ENCODE measurements at regions not wholly inside any gene's neighbourhood (a gene's known extent, or its start where the extent isn't known, plus 50 kb on each side); places are given as distances from the start of the nearest gene placed in this dataset.

DNA sequence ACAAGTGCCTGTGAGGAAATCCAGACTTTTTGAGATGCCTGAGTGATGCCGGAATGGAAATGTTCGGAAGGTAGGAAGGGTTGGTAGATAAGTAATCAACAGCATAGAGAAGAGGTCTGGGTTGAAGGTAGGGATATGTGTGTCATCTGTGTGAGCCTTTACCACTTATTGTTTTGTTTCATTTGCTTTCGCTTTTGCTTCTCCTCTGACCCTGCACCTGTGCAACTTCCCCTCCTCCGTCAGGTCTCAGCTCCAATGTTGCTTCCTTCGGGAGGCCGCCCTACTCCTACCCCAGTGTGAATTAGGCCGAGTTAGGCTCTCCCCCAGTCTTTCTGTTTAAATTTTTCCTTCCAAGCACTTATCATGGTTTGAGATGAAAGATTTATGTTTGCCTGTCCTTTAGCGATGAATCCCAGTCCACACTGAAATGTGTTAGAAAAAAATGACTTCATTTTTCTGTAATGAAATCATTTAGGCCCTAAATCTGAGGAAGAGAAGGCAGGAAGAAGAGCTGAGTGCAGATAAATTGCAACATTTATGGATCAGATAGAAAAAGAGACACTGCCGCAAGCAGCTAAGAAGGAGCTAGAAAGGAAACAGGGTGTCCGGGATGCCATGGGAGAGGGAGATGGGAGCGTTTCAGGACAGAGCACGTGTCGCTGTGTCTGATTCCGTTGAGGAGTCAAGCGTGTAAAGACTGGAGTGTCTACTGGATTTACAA is 139.6 kb upstream of the PELI1 start:
- peak; percentile 52 for DNase-seq (ENCODE audit: low spot score)

DNA sequence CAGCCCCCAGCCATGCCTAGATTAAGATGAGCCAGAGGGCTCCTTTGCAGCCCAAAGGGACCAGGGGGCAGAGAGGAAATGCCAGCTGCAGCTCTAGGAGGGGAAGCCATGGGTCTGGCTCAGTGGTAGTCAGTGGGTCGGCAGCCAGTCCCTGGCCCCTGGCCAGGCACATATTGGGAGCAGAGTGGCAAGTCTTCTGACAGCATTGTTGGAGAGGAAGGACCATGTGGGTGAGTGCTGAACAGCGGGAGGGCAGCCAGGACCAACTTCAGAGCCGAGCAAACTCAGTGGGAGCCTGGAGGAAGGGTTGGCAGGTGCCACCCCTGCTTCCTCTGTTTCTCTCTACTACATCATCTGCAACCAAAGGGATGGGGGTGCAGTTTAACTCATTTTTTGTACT is 140.5 kb upstream of the PELI1 start:
- DNase-seq (ENCODE audit: low spot score), result no peak

GRCh38 chr2:64287202-64287740 is 143.1 kb upstream of the PELI1 start:
- no peak for DNase-seq (ENCODE audit: low spot score)

DNA sequence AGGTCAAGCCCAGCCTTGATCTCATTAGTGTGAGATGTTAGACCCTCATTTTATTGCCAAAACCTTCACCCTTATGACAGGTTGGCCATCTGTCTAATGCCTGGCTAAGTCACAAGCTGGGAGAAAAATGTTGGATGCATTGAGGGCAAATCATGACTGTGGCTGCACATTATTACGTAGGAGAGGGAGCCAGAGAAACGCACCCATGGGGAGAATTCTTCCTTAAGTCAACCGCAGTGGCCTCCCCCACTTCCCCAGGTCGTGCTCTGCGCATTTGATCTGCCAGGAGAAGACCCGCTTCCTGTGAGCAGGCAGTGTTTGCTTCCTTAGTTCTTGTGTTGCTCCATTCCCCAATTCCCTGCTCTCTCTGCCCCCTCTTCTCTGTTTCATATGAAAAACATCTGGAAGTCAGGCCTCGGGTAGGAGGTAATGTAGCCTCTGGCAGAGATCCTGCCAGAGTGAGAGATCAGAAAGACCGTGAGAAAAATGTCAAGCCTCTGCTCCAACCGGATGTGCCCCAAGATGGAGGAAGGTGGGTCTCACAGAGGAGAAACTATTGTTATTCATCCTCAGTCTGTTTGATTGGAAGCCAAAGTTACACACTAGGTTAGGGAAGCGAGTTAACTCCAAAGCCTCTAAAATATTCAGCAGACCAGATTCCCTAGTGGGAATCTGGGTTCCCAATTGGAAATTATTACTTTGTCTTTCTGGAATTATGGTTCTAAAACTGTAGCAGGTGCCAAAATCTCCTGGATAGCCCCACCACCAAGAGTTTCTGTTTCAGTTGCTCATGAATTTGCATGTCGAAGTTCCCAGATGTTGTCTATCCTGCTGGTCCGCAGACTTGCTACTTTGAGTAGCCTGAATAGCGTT is 144.3 kb upstream of the PELI1 start:
- no peak for DNase-seq (ENCODE audit: low spot score)

GRCh38 chr2:64289251-64289650 is 145.0 kb upstream of the PELI1 start:
- no peak for DNase-seq (ENCODE audit: low spot score)

DNA sequence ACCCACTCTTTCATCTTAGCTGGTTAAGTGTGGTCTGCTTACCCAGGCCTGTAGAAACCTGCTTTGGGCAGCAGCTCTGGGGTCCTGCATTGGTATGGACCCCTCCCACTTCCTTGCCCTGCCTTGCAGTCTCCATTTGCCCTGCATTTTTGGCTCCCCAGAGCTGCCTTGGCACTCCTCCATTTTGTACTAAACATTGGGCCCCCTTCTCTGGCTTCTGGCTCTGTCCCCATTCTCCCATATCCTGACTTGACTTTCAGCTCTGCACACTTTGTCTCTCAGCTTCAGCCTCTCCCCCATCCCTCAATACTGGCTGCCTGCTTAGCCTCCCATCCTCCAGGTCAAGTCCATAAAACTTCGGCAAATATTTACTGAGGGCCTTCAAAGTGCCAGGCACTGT is 145.5 kb upstream of the PELI1 start:
- DNase-seq (ENCODE audit: low spot score), result no peak

GRCh38 chr2:64291181-64291580 is 147.0 kb upstream of the PELI1 start:
- no peak for DNase-seq (ENCODE audit: low spot score)

GRCh38 chr2:64295326-64296139 is 151.3 kb upstream of the PELI1 start:
- no peak for DNase-seq (ENCODE audit: low spot score)

DNA sequence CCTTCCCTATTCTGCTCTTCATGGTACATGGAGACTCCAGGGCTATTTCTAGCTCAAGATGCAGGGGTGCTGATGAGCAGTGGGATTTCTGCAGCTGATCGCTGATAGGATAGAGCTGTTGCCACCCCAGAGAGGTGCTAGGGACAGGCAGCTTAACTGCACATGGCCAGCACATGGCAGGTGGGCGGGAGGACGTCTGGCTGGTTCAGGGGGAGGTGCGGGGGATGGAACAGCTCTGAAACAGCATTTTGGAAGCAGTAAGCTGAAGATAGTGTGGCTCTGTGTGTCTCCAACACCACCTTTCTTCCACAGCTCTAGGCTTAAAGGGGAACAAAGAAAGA is 151.9 kb upstream of the PELI1 start:
- no peak for DNase-seq (ENCODE audit: low spot score)

DNA sequence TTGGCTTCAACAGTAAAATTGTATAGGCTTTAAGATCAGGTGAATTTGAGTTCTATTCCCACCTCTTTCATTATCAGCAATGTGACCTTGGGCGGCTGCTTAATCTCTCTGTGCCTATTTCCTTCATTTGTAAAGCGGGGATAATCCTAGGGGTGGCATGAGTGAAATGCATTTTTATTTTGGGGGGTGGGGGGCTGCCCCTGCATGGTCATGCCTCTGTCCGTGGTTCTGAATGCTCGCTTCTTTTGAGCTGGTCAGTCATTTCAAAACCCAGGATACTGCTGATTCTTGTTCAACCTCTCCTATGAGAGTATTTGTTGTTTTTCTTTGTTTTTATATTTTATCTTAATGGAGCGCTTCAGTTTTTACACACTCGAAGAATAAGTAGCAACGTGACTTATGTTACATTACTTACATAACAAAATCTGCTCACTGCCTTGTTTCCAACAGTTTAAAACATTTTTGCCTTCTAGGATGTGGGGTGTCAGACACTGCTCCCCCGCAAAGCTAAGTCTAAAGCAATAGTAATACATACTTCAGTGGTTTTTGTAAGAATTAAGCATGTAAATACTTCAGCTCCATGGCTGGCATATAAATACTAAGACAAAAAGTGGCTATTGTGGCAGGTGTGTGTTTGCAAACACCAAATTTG is 152.6 kb upstream of the PELI1 start:
- no peak for DNase-seq (ENCODE audit: low spot score)

GRCh38 chr2:64298161-64298560 is 153.9 kb upstream of the PELI1 start:
- DNase-seq (ENCODE audit: low spot score), result no peak

DNA sequence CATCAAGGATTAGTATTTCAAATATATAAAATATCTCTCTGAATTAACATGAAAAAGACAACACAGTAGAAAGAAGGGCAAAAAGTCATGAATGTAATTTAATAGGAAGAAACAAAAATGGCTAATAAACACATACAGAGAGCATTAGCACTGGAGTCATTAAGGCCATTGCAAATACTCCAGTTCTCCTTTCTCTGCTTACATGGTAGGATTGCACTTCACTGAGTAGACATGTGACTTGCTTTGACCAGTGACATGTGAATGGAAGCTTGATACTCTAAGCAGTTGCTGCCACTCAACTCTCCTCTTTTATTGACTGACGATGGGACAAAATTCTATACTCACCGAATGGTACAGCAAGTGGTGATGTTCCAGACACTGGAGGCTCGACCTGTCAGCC is 153.9 kb upstream of the LGALSL start:
- DNase-seq (ENCODE audit: low spot score), result no peak

DNA sequence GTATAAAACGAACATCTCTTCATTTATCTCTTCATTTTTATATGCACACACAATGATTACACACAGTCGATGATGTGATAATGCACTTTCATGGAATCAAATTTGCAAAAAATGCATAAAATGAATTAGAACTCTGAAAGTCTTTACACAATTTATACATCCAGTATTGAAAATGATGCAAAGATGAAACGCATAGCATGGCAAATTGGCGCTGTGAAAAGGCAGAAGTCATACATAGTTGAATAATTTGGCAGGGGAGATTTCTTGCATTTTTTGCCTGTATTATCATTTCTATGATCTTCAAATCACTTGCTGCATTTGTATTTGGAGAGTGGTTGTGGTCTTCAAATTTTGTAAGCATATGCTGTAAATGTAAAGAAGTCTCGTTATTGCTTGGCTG is 150.7 kb upstream of the LGALSL start:
- DNase-seq (ENCODE audit: low spot score), result no peak

DNA sequence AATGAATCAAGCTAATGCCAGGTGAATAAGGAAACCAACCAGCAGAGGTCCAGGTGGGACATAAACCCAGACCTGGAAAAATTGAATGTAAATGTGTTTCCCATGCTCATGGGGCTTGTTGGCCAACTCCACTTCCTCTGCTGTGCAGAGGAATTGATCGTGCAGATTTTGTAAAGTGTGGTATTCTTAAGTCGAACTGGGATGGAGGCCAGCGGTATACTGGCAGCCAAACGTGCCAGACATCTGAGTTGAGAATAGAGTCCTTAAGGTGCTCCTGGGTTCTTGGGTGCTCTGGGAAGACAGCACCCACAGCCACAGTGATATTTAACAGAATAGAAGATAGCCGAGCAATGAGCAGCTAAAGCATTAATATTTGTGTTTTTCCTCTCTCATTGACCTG is 146.5 kb upstream of the LGALSL start:
- no peak for DNase-seq (ENCODE audit: low spot score)

DNA sequence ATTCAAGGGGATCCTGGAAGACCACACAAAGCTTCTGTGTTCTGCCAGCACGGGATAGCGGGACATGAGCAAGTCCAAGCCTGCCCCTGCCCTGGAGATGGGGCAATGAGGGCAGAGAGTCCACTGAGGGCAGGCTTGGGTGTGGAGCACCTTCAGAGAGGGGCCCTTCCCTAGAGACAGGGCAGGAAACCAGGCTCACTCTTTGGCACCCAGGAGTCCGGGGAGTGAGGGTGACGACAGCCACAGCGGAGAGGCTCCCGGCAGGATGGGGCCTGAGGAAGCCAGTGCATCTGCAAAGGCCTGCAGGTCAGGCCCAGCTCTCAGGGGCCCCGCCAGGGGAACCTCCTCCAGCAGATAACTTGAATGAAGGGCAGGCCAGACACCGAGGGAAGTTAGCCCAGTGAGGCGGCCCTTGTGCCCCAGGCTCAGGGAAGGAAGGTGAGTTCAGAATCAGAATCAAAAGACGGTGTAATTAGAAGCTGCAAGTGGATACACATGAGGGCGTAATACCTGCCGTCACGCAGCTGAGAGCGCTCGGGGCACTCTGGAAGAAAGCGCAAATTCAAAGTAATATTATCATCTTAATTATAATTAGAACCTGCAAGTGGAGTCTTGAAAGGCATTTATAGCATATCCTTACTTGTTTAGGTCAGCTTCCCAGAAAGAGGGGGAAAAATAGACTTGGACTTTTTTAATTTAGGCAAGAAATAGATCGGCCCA is 142.6 kb upstream of the LGALSL start:
- DNase-seq (ENCODE audit: low spot score), result no peak

GRCh38 chr2:64311948-64312621 is 141.9 kb upstream of the LGALSL start:
- no peak for DNase-seq (ENCODE audit: low spot score)

GRCh38 chr2:64312622-64313397 is 141.2 kb upstream of the LGALSL start:
- DNase-seq (ENCODE audit: low spot score), result no peak

- DNase-seq (ENCODE audit: low spot score), result no peak
Measured at GRCh38 chr2:64313398-64313723, 140.6 kb upstream of the LGALSL start.

DNA sequence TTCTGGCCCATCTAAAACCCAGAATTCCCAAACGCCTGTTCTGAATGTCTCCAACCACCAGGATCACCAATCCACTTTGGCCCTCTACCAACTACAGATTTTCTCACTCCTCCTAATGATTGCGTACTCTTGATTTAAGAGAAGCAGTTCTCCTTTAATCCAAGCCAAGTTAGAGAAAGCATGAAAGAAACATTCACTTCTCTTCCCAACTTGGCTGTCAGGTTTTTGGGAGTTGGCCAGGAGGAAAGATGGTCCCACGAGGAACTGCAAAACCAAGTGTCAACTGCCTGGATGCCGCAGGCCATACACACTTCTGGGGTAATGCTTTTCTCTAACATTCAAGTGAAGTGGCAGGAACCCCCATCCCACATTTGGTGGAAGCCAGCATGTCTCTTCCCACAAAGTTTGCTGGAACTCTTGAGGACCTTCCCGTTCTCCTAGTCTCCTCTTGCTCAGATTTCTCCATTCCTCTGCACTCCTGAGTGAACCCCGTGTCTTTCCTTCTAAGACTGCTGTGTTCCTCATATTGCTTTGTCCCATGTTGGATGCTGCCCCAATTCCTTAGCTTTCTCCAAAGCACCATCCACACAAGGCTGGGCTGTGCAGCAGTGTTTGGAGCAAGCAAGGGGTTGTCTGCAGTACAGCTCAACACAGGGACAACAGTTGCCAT is 138.5 kb upstream of the LGALSL start:
- DNase-seq (ENCODE audit: low spot score), result no peak

All from CD4-positive, alpha-beta T cell treated with Interleukin-2 at 100 ng/mL for 4 hours (primary cell).